HepG2 (cell line): ENCODE measurements at regions not wholly inside any gene's neighbourhood (a gene's known extent, or its start where the extent isn't known, plus 50 kb on each side); places are given as distances from the start of the nearest gene placed in this dataset.
A peak's percentile ranks its signal among the peaks of the same experiment; 100 is the strongest.

Experiments used
- ATAC-seq: fragments of 200-7000 bp; cut with Tn5 transposase; 3 replicates; pipeline ENCODE4 v1.9.1; 2020; ENCODE audit warnings: mild to moderate bottlenecking, moderate library complexity
- BruUV-seq: library from RNA; stranded (reverse); fragments of 400-500 nt; replicated peaks from 2 replicates; lab custom pipeline; 2021; lab: Mats Ljungman, UMichigan
- CTCF ChIA-PET: fragments of 300-600 bp; formaldehyde crosslinking; extraction: SDS; loops from one replicate; lab custom pipeline; 2021; ENCODE audit warnings: low total read pairs, inconsistent platforms, low intra/inter-chr PET ratio; lab: Yijun Ruan, JAX
- POLR2A ChIA-PET: fragments of 350-600 bp; sonication (Branson Sonifier 250); formaldehyde crosslinking; loops from one replicate; lab custom pipeline; 2020; ENCODE audit warnings: antibody characterized with exemption, inconsistent platforms; lab: Yijun Ruan, JAX
- DNase-seq: peaks from one replicate; pipeline ENCODE4 v3.0.0-alpha.2; 2015; ENCODE audit warnings: low spot score
- FAIRE-seq: peaks from 3 replicates; lab custom pipeline; 2011; peaks lifted over from hg19 to GRCh38; lab: Jason Lieb, UNC
- H2AFZ ChIP-seq: one replicate; pipeline ENCODE4 v1.6.1; 2011; ENCODE audit warnings: low read length, inconsistent platforms
- H3K27ac ChIP-seq: fragments of 300-600 bp; 3 replicates; pipeline ENCODE4 v1.8.0; 2011; ENCODE audit warnings: mixed run types, mild to moderate bottlenecking, mixed read lengths, low read length, inconsistent platforms; ENCODE audit not compliant: insufficient read depth; ENCODE audit errors: extremely low read length
- H3K27me3 ChIP-seq, 2 experiments: fragments of 200-600 bp in 1 of 2; 2 replicates in 1 of 2; 3 replicates in 1 of 2; pipeline versions ENCODE4 v1.6.0 to v1.8.0; 2011; ENCODE audit warnings: low read length in 2 of 2, mild to moderate bottlenecking in 2 of 2, moderate library complexity in 2 of 2, inconsistent platforms in 1 of 2; ENCODE audit not compliant: insufficient read depth in 2 of 2, control insufficient read depth in 1 of 2
- H3K36me3 ChIP-seq, 2 experiments: fragments of 200-600 bp in 1 of 2; replicated peaks in 1 of 2; 2 replicates in 1 of 2; 3 replicates in 1 of 2; pipeline versions ENCODE4 v1.5.1 to v1.8.0; 2011; ENCODE audit warnings: low read length in 2 of 2, inconsistent platforms in 1 of 2; ENCODE audit not compliant: insufficient read depth in 2 of 2, control insufficient read depth in 1 of 2
- H3K4me1 ChIP-seq: 2 replicates; pipeline ENCODE4 v1.5.1; 2012; ENCODE audit warnings: low read length, inconsistent platforms; ENCODE audit not compliant: insufficient read depth
- H3K4me2 ChIP-seq: 2 replicates; pipeline ENCODE4 v1.6.0; 2011; ENCODE audit warnings: low read depth, low read length, inconsistent platforms
- H3K4me3 ChIP-seq, 3 experiments: fragments of 200-600 bp in 1 of 3; sonication (generic), shearing (Covaris generic) in 1 of 3; replicated peaks in 1 of 3; 2 replicates each; pipeline ENCODE4 v1.5.1; 2011 to 2016; ENCODE audit warnings: low read length in 3 of 3, inconsistent platforms in 2 of 3, low read depth in 2 of 3, mild to moderate bottlenecking in 2 of 3, control low read depth in 1 of 3, mixed read lengths in 1 of 3; ENCODE audit not compliant: insufficient read depth in 1 of 3
- H3K79me2 ChIP-seq: one replicate; pipeline ENCODE4 v1.6.1; 2011; ENCODE audit warnings: low read length, inconsistent platforms; ENCODE audit not compliant: insufficient read depth
- H3K9ac ChIP-seq: 2 replicates; pipeline ENCODE4 v1.6.0; 2011; ENCODE audit warnings: mild to moderate bottlenecking, low read depth, low read length, inconsistent platforms; ENCODE audit not compliant: insufficient read depth
- H3K9me3 ChIP-seq: 2 replicates; pipeline ENCODE4 v1.5.1; 2012; ENCODE audit warnings: mild to moderate bottlenecking, low read length
- H4K20me1 ChIP-seq: 2 replicates; pipeline ENCODE4 v1.6.0; 2011; ENCODE audit warnings: inconsistent platforms, mild to moderate bottlenecking, low read length, moderate library complexity; ENCODE audit not compliant: insufficient read depth
- CCDC6 ChIP-seq: sonication (generic); formaldehyde crosslinking; IDR thresholded peaks from 2 replicates; pipeline ENCODE4 v1.8.1; 2022; ENCODE audit warnings: mild to moderate bottlenecking, missing genetic modification reagents, moderate library complexity
- CEBPB ChIP-seq: IDR thresholded peaks from 2 replicates; pipeline ENCODE4 v1.6.1; 2011; ENCODE audit warnings: low read depth, low read length, improper control_type of control experiment, borderline replicate concordance
- CREB3 ChIP-seq: sonication (generic); formaldehyde crosslinking; IDR thresholded peaks from 2 replicates; pipeline ENCODE4 v1.5.0; 2020; ENCODE audit warnings: missing genetic modification reagents
- KDM6A ChIP-seq: IDR thresholded peaks from 2 replicates; pipeline ENCODE4 v1.6.1; 2016; ENCODE audit warnings: low read depth
- MNT ChIP-seq: fragments of 450-650 bp; IDR thresholded peaks from 2 replicates; pipeline ENCODE4 v1.6.1; 2016
- MYC ChIP-seq: sonication (generic); formaldehyde crosslinking; IDR thresholded peaks from 2 replicates; pipeline ENCODE4 v1.9.0; 2021; ENCODE audit warnings: missing genetic modification reagents, borderline replicate concordance
- SP1 ChIP-seq, 2 experiments: fragments of 450-650 bp in 1 of 2; sonication (generic) in 1 of 2; formaldehyde crosslinking in 1 of 2; IDR thresholded peaks; 2 replicates each; pipeline versions ENCODE4 v1.4.0 to v1.6.1; 2016 to 2020; ENCODE audit warnings: missing genetic modification reagents in 1 of 2
- ZBTB21 ChIP-seq: sonication (generic); formaldehyde crosslinking; IDR thresholded peaks from 2 replicates; pipeline ENCODE4 v1.4.0; 2020; ENCODE audit warnings: missing genetic modification reagents
- ZNF441 ChIP-seq: sonication (generic); formaldehyde crosslinking; IDR thresholded peaks from 2 replicates; pipeline ENCODE4 v1.7.0; 2021; ENCODE audit warnings: missing genetic modification reagents, borderline replicate concordance
- ZNF574 ChIP-seq: sonication (generic); formaldehyde crosslinking; IDR thresholded peaks from 2 replicates; pipeline ENCODE4 v1.4.0; 2020; ENCODE audit warnings: missing genetic modification reagents
- ZSCAN5A ChIP-seq: sonication (generic); formaldehyde crosslinking; IDR thresholded peaks from 2 replicates; pipeline ENCODE4 v1.8.0; 2022; ENCODE audit warnings: mild to moderate bottlenecking, missing genetic modification reagents, borderline replicate concordance
- WGBS: methylation state at CpG from one replicate; pipeline ENCODE4 v1.1.6; 2017; ENCODE audit warnings: low lambda C conversion rate; 5-methylcytosine and 5-hydroxymethylcytosine counted together
- in situ Hi-C: cut with HindIII; loops from 2 replicates; pipeline ENCODE4 v1.10.0; 2017; ENCODE audit warnings: low pct_unique_long_range_greater_than_20kb; ENCODE audit not compliant: extremely low pct_ligation_motif_present
- intact Hi-C: fragments of 100-400 bp; cut with micrococcal nuclease; formaldehyde crosslinking; loops from one replicate; pipeline ENCODE4 v1.10.0; 2022; ENCODE audit not compliant: unreplicated experiment

GRCh38 chr18:56488739-56489138 is 149.7 kb downstream of the TXNL1 start:
- H4K20me1 ChIP-seq: no peaks in the 10 kb centered on the region
- POLR2A ChIA-PET: no interaction called here
- no peak overlapping the region for H3K9ac ChIP-seq
- TF ChIP-seq MYC (CRISPR knock-in tag) (no peak), CEBPB (peak; percentile 29; the same call in 1 of the 2 replicates), ZSCAN5A (no peak), CCDC6 (CRISPR knock-in tag) (no peak), ZNF441 (CRISPR knock-in tag) (no peak)
- no peaks in the 10 kb centered on the region for H3K36me3 ChIP-seq
- CTCF ChIA-PET: no interaction called here
- no peaks in the 10 kb centered on the region for H3K27me3 ChIP-seq
- DNase-seq (no peak), FAIRE-seq (no peak), ATAC-seq (no peak)
- intact Hi-C loops: no loop called here
- no peaks in the 10 kb centered on the region for H3K4me1 ChIP-seq
- BruUV-seq: no TSS peak
- H2AFZ ChIP-seq: no peak overlapping the region
- no peak overlapping the region for H3K4me3 ChIP-seq
- no peak overlapping the region for H3K4me2 ChIP-seq
- no peak overlapping the region for H3K27ac ChIP-seq
- no peaks in the 10 kb centered on the region for H3K9me3 ChIP-seq
- in situ Hi-C loops: no loop called here
- WGBS: 23% methylated on average over 4 of the region's 7 CpGs
- H3K79me2 ChIP-seq: no peaks in the 10 kb centered on the region

GRCh38 chr18:56487801-56488200 is 150.6 kb downstream of the TXNL1 start:
- Histone ChIP-seq H3K9me3 (no peaks in the 10 kb centered on the region), H3K36me3 (no peaks in the 10 kb centered on the region), H4K20me1 (no peaks in the 10 kb centered on the region), H2AFZ (no peak overlapping the region), H3K9ac (no peak overlapping the region), H3K4me2 (no peak overlapping the region), H3K4me1 (no peaks in the 10 kb centered on the region), H3K27ac (no peak overlapping the region), H3K4me3 (no peak overlapping the region), H3K27me3 (no peaks in the 10 kb centered on the region), H3K79me2 (no peaks in the 10 kb centered on the region)
- ChIA-PET CTCF (no interaction called here), POLR2A (no interaction called here)
- ATAC-seq (no peak), DNase-seq (no peak), FAIRE-seq (no peak)
- WGBS: 0% methylated on average over 2 of the region's 2 CpGs
- intact Hi-C loops: no loop called here
- BruUV-seq: no TSS peak
- in situ Hi-C loops: no loop called here
- no peak for TF ChIP-seq KDM6A (CRISPR knock-in tag)
- no peak for TF ChIP-seq CREB3 (CRISPR knock-in tag)
- no peak for TF ChIP-seq MNT
- TF ChIP-seq SP1 (IDR thresholded peaks at IDR 0.05): no peak
- TF ChIP-seq SP1 (CRISPR knock-in tag; IDR thresholded peaks at IDR 0.05): no peak
- TF ChIP-seq ZBTB21 (CRISPR knock-in tag): no peak
- TF ChIP-seq ZNF574 (CRISPR knock-in tag): no peak
